HUES6 (cell line): ENCODE measurements at regions not wholly inside any gene's neighbourhood (a gene's known extent, or its start where the extent isn't known, plus 50 kb on each side); places are given as distances from the start of the nearest gene placed in this dataset.

ENCODE experiments used
- H3K27ac ChIP-seq: 2 replicates; pipeline ENCODE4 v1.7.0; 2013; ENCODE audit warnings: low read depth, mild to moderate bottlenecking, low read length, inconsistent platforms
- H3K27me3 ChIP-seq: 2 replicates; pipeline ENCODE4 v1.6.1; 2013; ENCODE audit warnings: low read length; ENCODE audit not compliant: control insufficient read depth, insufficient read depth
- H3K36me3 ChIP-seq: 2 replicates; pipeline ENCODE4 v1.6.1; 2013; ENCODE audit warnings: low read length; ENCODE audit not compliant: control insufficient read depth, insufficient read depth
- H3K4me1 ChIP-seq: 2 replicates; pipeline ENCODE4 v1.6.1; 2013; ENCODE audit warnings: low read length; ENCODE audit not compliant: control insufficient read depth, insufficient read depth
- H3K4me3 ChIP-seq: 2 replicates; pipeline ENCODE4 v1.5.1; 2013; ENCODE audit warnings: low read depth, low read length
- H3K9ac ChIP-seq: one replicate; pipeline ENCODE4 v1.6.1; 2013; ENCODE audit warnings: mild to moderate bottlenecking, low read length
- H3K9me3 ChIP-seq: 2 replicates; pipeline ENCODE4 v1.6.1; 2013; ENCODE audit warnings: low read depth, low read length; ENCODE audit not compliant: control insufficient read depth, insufficient read depth

GRCh38 chr1:245051349-245052221 lies 103.2 kb upstream of the KIF26B start:
- Histone ChIP-seq H3K9me3 (peaks cover 9% of the 10 kb centered on the region), H3K27me3 (no peaks in the 10 kb centered on the region), H3K9ac (no peak overlapping the region), H3K36me3 (no peaks in the 10 kb centered on the region), H3K27ac (no peak overlapping the region), H3K4me1 (peaks cover 26% of the 10 kb centered on the region), H3K4me3 (no peak overlapping the region)

- Histone ChIP-seq H3K9me3 (no peaks in the 10 kb centered on the region), H3K9ac (no peak overlapping the region), H3K4me3 (no peak overlapping the region), H3K36me3 (no peaks in the 10 kb centered on the region), H3K27ac (no peak overlapping the region), H3K27me3 (no peaks in the 10 kb centered on the region), H3K4me1 (peaks cover 34% of the 10 kb centered on the region)
Observed at GRCh38 chr1:245046769-245047168, 108.0 kb upstream of the KIF26B start.

GRCh38 chr1:245046315-245046714 lies 108.5 kb upstream of the KIF26B start:
- peaks cover 34% of the 10 kb centered on the region for H3K4me1 ChIP-seq
- no peaks in the 10 kb centered on the region for H3K9me3 ChIP-seq
- no peaks in the 10 kb centered on the region for H3K27me3 ChIP-seq
- no peak overlapping the region for H3K27ac ChIP-seq
- no peak overlapping the region for H3K9ac ChIP-seq
- H3K4me3 ChIP-seq = no peak overlapping the region
- H3K36me3 ChIP-seq = no peaks in the 10 kb centered on the region

DNA sequence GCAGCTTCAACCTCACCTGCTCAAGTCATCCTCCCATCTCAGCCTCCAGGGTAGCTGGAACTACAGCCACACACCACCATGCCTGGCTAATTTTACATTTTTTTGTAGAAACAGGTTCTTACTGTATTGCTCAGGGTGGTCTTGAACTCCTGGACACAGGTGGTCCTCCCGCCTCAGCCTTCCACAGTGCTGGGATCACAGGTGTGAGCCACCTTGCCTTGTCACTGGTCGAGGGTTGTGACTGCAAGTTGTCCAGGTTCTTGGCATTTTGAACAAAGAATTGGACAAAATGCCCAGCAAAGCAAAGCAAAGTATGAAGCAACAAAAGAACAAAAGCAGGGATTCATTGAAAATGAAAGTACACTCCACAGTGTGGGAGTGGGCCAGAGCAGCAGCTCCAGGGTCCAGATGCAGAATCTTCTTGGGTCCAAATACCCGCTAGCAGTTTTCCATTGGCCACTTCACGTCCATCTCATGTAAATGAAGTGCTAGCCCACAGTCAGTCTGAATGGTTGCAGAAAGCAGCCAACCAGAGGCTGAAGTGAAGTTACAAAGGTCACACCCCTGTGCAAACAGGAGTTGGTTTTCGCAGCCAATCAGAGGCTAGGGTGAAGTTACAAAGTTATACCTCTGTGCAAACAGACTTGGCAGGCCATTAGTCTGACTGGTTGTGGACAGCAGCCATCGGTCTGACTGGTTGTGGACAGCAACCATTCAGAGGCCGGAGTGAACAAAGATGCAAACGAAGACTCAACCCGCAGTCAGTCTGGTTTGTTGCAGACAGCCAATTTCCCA lies 109.5 kb upstream of the KIF26B start:
- no peaks in the 10 kb centered on the region for H3K36me3 ChIP-seq
- no peaks in the 10 kb centered on the region for H3K27me3 ChIP-seq
- no peak overlapping the region for H3K4me3 ChIP-seq
- no peak overlapping the region for H3K9ac ChIP-seq
- no peaks in the 10 kb centered on the region for H3K9me3 ChIP-seq
- H3K27ac ChIP-seq = no peak overlapping the region
- H3K4me1 ChIP-seq = peaks cover 33% of the 10 kb centered on the region

DNA sequence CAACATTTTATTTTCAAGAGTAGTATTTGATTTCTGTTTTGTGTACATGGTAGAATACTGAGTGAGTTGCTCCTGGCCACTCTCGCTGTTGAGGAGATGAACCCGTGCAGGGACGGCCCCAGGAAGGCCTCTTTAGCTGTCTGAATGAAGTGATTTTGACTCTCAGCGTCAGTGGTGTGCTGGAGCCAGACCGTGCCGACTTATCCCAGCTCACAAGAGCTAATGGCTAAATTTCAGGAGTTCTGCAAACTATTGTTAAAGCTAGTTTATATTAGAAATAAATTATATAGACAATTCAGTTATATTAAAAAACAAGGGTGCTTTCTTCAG lies 111.2 kb upstream of the KIF26B start:
- H3K27me3 ChIP-seq = no peaks in the 10 kb centered on the region
- peaks cover 33% of the 10 kb centered on the region for H3K4me1 ChIP-seq
- no peak overlapping the region for H3K4me3 ChIP-seq
- H3K9ac ChIP-seq = no peak overlapping the region
- H3K36me3 ChIP-seq = no peaks in the 10 kb centered on the region
- H3K9me3 ChIP-seq = no peaks in the 10 kb centered on the region
- H3K27ac ChIP-seq = no peak overlapping the region

- Histone ChIP-seq H3K9me3 (no peaks in the 10 kb centered on the region), H3K27ac (no peak overlapping the region), H3K4me3 (no peak overlapping the region), H3K27me3 (no peaks in the 10 kb centered on the region), H3K4me1 (peaks cover 24% of the 10 kb centered on the region), H3K9ac (no peak overlapping the region), H3K36me3 (no peaks in the 10 kb centered on the region)
Observed at GRCh38 chr1:245041058-245041698, 113.6 kb upstream of the KIF26B start.

- no peaks in the 10 kb centered on the region for H3K36me3 ChIP-seq
- no peaks in the 10 kb centered on the region for H3K9me3 ChIP-seq
Observed at GRCh38 chr1:245039196-245039595, 115.6 kb upstream of the KIF26B start.

DNA sequence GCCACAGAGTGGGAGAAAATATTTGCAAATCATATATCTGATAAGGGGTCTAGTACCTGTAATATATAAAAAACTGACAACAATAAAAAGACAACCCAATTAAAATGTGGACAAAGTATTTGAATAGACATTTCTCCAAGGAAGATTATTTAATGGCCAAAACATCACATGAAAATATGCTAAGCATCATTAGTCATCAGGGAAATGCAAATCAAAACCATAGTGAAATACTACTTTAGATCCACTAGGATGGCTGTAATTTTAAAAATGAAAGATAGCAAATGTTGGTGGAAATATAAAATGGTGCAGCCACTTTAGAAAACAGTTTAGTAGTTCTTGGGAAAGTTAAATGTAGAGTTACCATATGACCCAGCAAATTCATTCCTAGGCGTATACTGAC lies 118.7 kb upstream of the KIF26B start:
- H3K4me1 ChIP-seq = peaks cover under 1% of the 10 kb centered on the region; the same call in 1 of the 2 replicates
- no peak overlapping the region for H3K4me3 ChIP-seq
- H3K27me3 ChIP-seq = no peaks in the 10 kb centered on the region

More at GRCh38 chr1:245039196-245039595, 115.6 kb upstream of the KIF26B start:
- no peaks in the 10 kb centered on the region for H3K27me3 ChIP-seq
- no peak overlapping the region for H3K27ac ChIP-seq
- H3K9ac ChIP-seq = no peak overlapping the region
- H3K4me3 ChIP-seq = no peak overlapping the region
- peaks cover 12% of the 10 kb centered on the region for H3K4me1 ChIP-seq

DNA sequence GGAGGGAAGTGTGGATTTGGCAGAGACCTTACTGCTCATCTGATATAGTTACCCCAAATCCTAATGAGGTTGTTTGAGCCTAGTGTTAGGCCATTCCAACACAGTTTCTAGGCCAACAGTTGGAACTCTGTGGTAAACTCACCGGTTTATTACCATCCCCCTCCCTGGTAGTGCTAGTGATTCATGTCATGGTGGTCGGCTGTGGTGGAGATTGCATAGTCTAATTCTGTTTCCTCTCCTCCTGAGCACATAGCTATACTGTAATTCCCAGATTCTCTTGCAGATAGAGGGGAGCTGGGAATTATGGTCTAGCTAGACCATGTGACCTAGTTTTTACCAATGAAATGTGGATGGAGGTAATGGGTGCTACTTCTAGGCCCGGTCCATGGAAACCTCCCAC lies 123.7 kb upstream of the KIF26B start:
- no peak overlapping the region for H3K4me3 ChIP-seq
- H3K36me3 ChIP-seq = no peaks in the 10 kb centered on the region
- no peak overlapping the region for H3K9ac ChIP-seq
- H3K27me3 ChIP-seq = no peaks in the 10 kb centered on the region
- H3K27ac ChIP-seq = no peak overlapping the region
- H3K4me1 ChIP-seq = no peaks in the 10 kb centered on the region
- H3K9me3 ChIP-seq = no peaks in the 10 kb centered on the region

More for the DNA sequence above, 118.7 kb upstream of the KIF26B start:
- no peak overlapping the region for H3K27ac ChIP-seq
- no peaks in the 10 kb centered on the region for H3K36me3 ChIP-seq
- H3K9me3 ChIP-seq = no peaks in the 10 kb centered on the region
- no peak overlapping the region for H3K9ac ChIP-seq

DNA sequence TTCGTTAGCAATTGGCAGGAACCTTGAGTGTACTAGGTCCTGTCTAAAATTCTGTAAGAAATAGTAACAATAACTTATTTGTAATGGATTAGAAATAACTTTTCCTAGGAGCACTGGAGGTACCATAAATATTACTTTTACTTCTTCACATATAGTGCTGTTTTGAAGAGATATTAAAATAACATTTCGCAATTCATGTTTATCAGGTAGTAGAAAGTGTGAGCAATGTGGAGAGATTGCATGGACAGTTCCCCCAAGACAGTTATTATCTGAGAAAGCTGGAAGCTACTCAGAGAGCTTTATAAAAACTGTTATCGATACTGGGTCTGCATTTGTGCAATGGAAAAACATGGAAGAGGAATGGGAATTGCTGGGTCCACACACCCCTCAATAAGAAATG lies 128.5 kb upstream of the KIF26B start:
- no peak overlapping the region for H3K27ac ChIP-seq
- H3K27me3 ChIP-seq = no peaks in the 10 kb centered on the region
- no peak overlapping the region for H3K4me3 ChIP-seq
- no peak overlapping the region for H3K9ac ChIP-seq
- H3K4me1 ChIP-seq = no peaks in the 10 kb centered on the region
- 0 out of 2 replicates have a peak, but pooled peaks cover 3% of the 10 kb centered on the region for H3K9me3 ChIP-seq
- H3K36me3 ChIP-seq = no peaks in the 10 kb centered on the region

DNA sequence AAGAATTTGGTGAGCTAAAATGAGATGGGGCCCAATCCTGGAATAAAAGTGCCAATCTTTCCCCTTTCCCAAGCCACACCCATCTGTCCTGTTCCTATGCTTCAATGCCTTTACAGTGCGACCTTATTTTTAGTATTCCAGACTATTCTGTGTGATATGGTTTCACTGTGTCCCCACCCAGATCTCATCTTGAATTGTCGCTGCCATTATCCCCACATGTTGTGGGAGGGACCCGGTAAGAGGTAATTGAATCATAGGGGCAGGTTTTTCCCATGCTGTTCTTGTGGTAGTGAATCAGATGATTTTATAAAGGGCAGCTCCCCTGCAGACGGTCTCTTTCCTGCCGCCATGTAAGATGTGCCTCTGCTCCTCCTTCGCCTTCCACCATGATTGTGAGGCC lies 129.3 kb upstream of the KIF26B start:
- H3K9me3 ChIP-seq = 0 out of 2 replicates have a peak, but pooled peaks cover 3% of the 10 kb centered on the region

More for the DNA sequence above, 129.3 kb upstream of the KIF26B start:
- Histone ChIP-seq H3K27ac (no peak overlapping the region), H3K9ac (no peak overlapping the region), H3K4me3 (no peak overlapping the region), H3K27me3 (no peaks in the 10 kb centered on the region), H3K36me3 (no peaks in the 10 kb centered on the region), H3K4me1 (no peaks in the 10 kb centered on the region)
